ENCODE measurements at regions not wholly inside any gene's neighbourhood (a gene's known extent, or its start where the extent isn't known, plus 50 kb on each side); places are given as distances from the start of the nearest gene placed in this dataset.
A peak's percentile ranks its signal among the peaks of the same experiment; 100 is the strongest.

DNA sequence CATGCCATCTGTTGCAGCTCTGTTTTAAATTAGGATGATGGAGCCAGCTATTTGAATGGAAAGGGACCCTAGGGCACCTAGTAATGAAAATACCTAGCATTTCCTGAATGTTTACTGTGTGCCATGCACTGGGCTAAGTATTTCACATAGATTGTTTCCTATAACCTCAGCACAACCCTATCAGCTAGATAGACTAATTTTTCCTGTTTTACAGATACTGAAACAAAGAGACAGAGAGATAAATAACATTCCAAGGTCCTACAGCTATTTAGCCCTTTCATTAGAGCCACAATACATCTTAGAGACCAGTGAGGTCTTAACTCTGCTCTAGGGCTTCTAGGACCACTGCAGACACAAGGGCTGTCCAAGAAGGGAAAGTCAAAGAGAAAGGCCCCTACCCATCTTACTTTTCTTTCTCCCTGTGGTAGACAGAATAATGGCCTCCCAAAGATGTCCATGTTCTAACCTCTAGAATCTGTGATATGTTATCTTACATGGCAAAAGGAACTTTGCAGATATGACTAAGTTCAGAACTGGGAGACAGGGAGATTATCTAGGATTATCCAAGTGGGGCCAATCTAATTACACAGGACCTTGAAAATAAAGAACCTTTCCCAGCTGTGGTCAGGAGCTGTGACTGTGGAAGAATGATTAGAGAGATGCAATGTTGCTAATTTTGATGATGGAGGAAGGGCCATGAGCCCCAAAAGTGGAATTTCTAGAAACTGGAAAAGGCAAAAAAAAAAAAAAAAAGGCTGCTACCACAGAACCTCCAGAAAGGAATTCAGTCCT lies 157.0 kb downstream of the CCDC34 start:
- H3K4me3 ChIP-seq (replicated peaks in 1 of 2; ENCODE audit: low read depth in 2 of 2, low read length in 2 of 2), result no peak overlapping the region

GRCh38 chr11:27205250-27205649 lies 157.8 kb downstream of the CCDC34 start:
- DNase-seq (ENCODE audit: low read depth in 2 of 2), result no peak
- TF ChIP-seq, protein P1, sequence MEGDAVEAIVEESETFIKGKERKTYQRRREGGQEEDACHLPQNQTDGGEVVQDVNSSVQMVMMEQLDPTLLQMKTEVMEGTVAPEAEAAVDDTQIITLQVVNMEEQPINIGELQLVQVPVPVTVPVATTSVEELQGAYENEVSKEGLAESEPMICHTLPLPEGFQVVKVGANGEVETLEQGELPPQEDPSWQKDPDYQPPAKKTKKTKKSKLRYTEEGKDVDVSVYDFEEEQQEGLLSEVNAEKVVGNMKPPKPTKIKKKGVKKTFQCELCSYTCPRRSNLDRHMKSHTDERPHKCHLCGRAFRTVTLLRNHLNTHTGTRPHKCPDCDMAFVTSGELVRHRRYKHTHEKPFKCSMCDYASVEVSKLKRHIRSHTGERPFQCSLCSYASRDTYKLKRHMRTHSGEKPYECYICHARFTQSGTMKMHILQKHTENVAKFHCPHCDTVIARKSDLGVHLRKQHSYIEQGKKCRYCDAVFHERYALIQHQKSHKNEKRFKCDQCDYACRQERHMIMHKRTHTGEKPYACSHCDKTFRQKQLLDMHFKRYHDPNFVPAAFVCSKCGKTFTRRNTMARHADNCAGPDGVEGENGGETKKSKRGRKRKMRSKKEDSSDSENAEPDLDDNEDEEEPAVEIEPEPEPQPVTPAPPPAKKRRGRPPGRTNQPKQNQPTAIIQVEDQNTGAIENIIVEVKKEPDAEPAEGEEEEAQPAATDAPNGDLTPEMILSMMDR (IDR thresholded peaks at IDR 0.05; ENCODE audit: low read depth, low read length), result no peak
- no peak overlapping the region for H3K4me3 ChIP-seq (replicated peaks in 1 of 2; ENCODE audit: low read depth in 2 of 2, low read length in 2 of 2)

More for the DNA sequence above, 157.0 kb downstream of the CCDC34 start:
- DNase-seq (ENCODE audit: low read depth in 2 of 2), result no peak
- TF ChIP-seq, protein P1 (IDR thresholded peaks at IDR 0.05; ENCODE audit: low read depth, low read length), result no peak

DNA sequence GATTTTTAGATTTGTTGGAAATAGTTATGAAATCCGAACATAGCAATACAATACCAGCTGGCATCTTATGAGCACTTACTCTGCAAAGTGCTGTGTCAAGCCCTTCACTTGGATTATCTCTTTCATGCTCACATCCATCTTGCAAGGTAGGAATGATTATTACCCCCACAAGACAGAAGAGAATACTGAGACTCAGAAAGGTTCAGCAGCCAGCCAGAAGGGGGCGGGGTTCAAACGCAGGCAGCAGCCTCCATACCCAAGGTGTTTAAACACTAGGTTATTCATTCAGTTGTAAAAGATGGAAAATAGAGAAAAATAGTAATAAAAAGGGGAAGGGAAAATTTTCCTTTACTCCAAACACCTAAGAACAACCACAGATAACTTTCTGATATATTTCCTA lies 158.5 kb downstream of the CCDC34 start:
- peak; percentile 28 to 52 for DNase-seq (ENCODE audit: low read depth in 2 of 2)
- H3K4me3 ChIP-seq (replicated peaks in 1 of 2; ENCODE audit: low read depth in 2 of 2, low read length in 2 of 2), result no peak overlapping the region
- TF ChIP-seq, protein P1 (IDR thresholded peaks at IDR 0.05; ENCODE audit: low read depth, low read length), result peak; percentile 55

DNA sequence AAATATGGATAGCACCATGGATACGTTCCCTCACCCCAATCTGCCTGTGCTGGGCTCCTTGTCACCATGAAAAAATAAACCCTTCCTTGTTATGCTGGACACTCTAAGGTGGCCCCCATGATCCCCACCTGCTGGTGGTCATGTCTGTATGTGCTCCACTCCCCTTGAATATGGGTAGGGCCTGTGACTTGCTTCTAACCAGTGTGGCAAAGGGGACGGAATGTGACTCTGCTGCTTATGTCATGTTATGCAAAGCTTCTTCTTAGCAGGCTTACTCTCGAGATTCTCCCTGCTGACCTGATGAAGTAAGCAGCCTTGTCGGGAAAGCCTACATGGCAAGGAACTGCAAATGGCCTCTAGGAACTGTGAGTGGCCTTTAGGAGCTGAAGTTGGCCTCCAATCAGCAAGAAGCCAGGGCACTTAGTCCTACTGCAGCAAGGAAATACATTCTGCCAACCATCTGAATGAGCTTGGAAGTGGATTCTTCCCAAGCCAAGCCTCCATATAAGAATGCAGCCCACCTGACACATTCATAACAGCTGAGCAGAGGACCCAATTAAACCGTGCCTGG lies 159.9 kb downstream of the CCDC34 start:
- no peak for DNase-seq (ENCODE audit: low read depth in 2 of 2)
- TF ChIP-seq, protein P1 (IDR thresholded peaks at IDR 0.05; ENCODE audit: low read depth, low read length), result no peak
- H3K4me3 ChIP-seq (replicated peaks in 1 of 2; ENCODE audit: low read depth in 2 of 2, low read length in 2 of 2), result no peak overlapping the region

DNA sequence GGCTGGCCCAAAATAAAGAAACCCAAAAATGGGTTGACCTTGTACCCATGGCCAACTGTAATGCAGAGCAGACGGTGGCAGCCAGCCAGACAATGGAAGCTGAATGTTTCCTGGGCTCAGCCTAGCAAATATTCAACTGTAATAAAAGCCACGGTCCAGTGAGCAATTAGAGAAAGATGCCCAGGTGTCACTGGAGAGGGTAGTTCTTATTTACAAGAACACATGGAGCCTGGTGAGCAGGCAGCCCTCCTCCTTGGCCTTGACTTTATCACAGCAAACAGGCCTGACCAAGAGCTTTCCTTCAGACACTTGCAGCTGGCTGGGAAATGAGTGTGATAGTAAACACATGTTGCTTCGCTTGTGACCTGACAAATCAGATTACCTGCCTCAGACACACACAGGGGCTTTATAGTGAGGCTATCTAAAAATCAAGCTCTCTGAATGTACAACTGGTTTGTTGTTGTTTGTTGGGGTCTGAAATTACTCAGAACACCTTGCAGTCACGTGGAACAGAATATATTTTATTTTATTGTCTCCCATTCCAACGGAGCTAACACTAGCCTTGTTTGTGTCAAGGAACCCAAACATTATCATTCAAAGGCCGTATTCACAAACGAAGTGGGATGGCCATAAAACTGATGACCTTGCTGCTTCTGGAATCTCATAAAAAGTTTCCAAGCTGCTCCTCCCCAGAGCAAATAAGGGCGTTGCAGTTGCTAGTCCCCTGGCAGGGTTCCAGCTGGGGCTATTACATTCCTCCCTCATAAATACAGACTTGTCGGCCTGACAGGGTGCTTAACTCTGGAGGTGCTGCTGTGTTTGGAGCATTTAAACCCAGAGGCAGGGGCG lies 161.1 kb downstream of the BBOX1 start:
- no peak overlapping the region for H3K4me3 ChIP-seq (replicated peaks in 1 of 2; ENCODE audit: low read depth in 2 of 2, low read length in 2 of 2)
- TF ChIP-seq, protein P1 (IDR thresholded peaks at IDR 0.05; ENCODE audit: low read depth, low read length), result no peak
- DNase-seq (ENCODE audit: low read depth in 2 of 2), result peak; percentile 71 to 74

DNA sequence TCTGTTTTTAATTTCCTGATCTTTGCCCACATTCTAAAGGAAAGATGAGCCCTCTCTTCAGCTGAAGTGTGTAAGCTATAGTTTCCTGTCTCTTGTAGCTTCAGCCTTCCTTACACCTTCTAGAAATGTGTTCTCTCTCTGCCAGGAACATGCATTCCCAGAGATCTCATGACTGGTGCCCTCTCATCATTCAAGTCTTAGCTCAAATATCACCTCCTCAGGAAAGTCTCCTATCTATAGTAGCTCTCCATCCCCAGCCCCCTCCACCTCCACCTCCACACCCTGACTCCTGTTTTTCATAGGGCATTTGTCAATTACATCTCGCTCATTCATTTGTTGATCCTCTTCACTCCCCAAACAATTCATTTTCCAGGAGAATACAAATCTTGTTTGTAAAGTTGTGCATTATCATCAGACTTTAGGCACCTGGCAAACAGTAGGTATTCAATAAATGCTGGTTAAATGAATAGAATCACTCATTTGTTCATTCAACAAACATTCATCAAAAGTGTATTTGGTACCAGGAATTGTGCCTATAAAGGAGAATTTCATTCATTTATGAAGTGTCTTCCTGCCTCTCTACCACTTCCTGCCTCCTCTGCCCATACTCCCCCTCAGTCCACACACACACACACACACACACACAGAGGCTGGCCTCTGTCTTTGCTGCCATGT lies 160.3 kb downstream of the BBOX1 start:
- DNase-seq (ENCODE audit: low read depth in 2 of 2), result no peak
- H3K4me3 ChIP-seq (replicated peaks in 1 of 2; ENCODE audit: low read depth in 2 of 2, low read length in 2 of 2), result no peak overlapping the region
- TF ChIP-seq, protein P1 (IDR thresholded peaks at IDR 0.05; ENCODE audit: low read depth, low read length), result no peak

Data from cardiac fibroblast (primary cell).